WTC11 (cell line): ENCODE measurements at regions not wholly inside any gene's neighbourhood (a gene's known extent, or its start where the extent isn't known, plus 50 kb on each side); places are given as distances from the start of the nearest gene placed in this dataset.

ENCODE experiments used
- EMX1 ChIP-seq: fragments of 250-450 bp; sonication (Bioruptor Pico); IDR thresholded peaks from 2 replicates; pipeline ENCODE4 v1.8.0; 2021; ENCODE audit warnings: mild to moderate bottlenecking
- ETV6 ChIP-seq: sonication (generic); formaldehyde crosslinking; IDR thresholded peaks from 2 replicates; pipeline ENCODE4 v1.8.1; 2022; ENCODE audit warnings: mild to moderate bottlenecking, missing genetic modification reagents
- IRF1 ChIP-seq: sonication (generic); formaldehyde crosslinking; IDR thresholded peaks from 2 replicates; pipeline ENCODE4 v1.8.0; 2023; ENCODE audit warnings: missing genetic modification reagents
- PRRX2 ChIP-seq: fragments of 250-450 bp; sonication (Bioruptor Pico); IDR thresholded peaks from 2 replicates; pipeline ENCODE4 v1.8.0; 2021; ENCODE audit warnings: mild to moderate bottlenecking
- USF2 ChIP-seq: sonication (generic); formaldehyde crosslinking; IDR thresholded peaks from 2 replicates; pipeline ENCODE4 v1.8.1; 2023; ENCODE audit warnings: mild to moderate bottlenecking, missing genetic modification reagents, moderate library complexity
- TF ChIP-seq, protein P1 (sequence below): fragments of 200-600 bp; IDR thresholded peaks from 2 replicates; pipeline ENCODE4 v1.8.0; 2022; ENCODE audit warnings: antibody characterized with exemption
- TF ChIP-seq, protein P2 (sequence below): fragments of 250-450 bp; sonication (Bioruptor Pico); IDR thresholded peaks from 2 replicates; pipeline ENCODE4 v1.9.0; 2021; ENCODE audit warnings: moderate library complexity, mild to moderate bottlenecking, inconsistent platforms, borderline replicate concordance

DNA sequence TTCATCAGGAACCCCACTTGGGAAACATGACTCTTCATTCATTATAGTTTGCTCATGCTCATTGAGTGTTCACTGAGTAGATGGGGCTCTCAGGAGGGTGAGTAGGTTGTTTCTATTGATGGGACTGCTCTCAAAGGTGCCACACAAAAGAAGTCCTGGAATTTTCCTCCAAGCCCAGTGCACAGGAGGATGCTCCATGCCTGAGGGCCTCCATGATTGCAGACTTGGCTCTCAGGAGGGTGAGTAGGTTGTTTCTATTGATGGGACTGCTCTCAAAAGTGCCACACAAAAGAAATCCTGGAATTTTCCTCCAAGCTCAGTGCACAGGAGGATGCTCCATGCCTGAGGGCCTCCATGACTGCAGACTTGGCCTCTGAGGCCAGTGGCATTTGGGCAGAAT, 108.5 kb downstream of the ZNF674 start:
- TF ChIP-seq, protein P1, sequence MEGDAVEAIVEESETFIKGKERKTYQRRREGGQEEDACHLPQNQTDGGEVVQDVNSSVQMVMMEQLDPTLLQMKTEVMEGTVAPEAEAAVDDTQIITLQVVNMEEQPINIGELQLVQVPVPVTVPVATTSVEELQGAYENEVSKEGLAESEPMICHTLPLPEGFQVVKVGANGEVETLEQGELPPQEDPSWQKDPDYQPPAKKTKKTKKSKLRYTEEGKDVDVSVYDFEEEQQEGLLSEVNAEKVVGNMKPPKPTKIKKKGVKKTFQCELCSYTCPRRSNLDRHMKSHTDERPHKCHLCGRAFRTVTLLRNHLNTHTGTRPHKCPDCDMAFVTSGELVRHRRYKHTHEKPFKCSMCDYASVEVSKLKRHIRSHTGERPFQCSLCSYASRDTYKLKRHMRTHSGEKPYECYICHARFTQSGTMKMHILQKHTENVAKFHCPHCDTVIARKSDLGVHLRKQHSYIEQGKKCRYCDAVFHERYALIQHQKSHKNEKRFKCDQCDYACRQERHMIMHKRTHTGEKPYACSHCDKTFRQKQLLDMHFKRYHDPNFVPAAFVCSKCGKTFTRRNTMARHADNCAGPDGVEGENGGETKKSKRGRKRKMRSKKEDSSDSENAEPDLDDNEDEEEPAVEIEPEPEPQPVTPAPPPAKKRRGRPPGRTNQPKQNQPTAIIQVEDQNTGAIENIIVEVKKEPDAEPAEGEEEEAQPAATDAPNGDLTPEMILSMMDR: no peak
- TF ChIP-seq, protein P2, sequence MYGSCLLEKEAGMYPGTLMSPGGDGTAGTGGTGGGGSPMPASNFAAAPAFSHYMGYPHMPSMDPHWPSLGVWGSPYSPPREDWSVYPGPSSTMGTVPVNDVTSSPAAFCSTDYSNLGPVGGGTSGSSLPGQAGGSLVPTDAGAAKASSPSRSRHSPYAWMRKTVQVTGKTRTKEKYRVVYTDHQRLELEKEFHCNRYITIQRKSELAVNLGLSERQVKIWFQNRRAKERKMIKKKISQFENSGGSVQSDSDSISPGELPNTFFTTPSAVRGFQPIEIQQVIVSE: no peak
- TF ChIP-seq EMX1 (CRISPR knock-in tag): no peak
- no peak for TF ChIP-seq ETV6
- no peak for TF ChIP-seq PRRX2 (CRISPR knock-in tag)
- no peak for TF ChIP-seq USF2 (CRISPR knock-in tag)
- TF ChIP-seq IRF1 (CRISPR knock-in tag): no peak
